ENCODE measurements at regions not wholly inside any gene's neighbourhood (a gene's known extent, or its start where the extent isn't known, plus 50 kb on each side); places are given as distances from the start of the nearest gene placed in this dataset.

- ATAC-seq (ENCODE audit: low read depth in 2 of 2), result no peak
- Histone ChIP-seq H3K27me3 (ENCODE audit: control insufficient read depth, insufficient read depth, low read length) (no peaks in the 10 kb centered on the region), H3K36me3 (ENCODE audit: control insufficient read depth, insufficient read depth, low read length) (no peaks in the 10 kb centered on the region), H3K27ac (ENCODE audit: insufficient read depth, low read length, poor library complexity, severe bottlenecking) (no peak overlapping the region), H3K4me1 (ENCODE audit: control insufficient read depth, insufficient read depth, low read length, poor library complexity, severe bottlenecking) (no peaks in the 10 kb centered on the region), H3K4me3 (ENCODE audit: low read depth, low read length) (no peak overlapping the region), H3K9me3 (ENCODE audit: control insufficient read depth in 2 of 2, low read length in 2 of 2) (no peaks in the 10 kb centered on the region)
- no peaks in the 10 kb centered on the region for H3K4me1 Mint-ChIP-seq
- H3K27ac Mint-ChIP-seq, result no peak overlapping the region
- H3K27me3 Mint-ChIP-seq, result peaks cover 15% of the 10 kb centered on the region
- DNase-seq, result no peak
- H3K9me3 Mint-ChIP-seq, result peaks cover 0 to 2% (median 0%) of the 10 kb centered on the region in 7 donors
- H3K4me3 Mint-ChIP-seq, result no peak overlapping the region
- no peaks in the 10 kb centered on the region for H3K36me3 Mint-ChIP-seq
Observed at GRCh38 chr9:135287627-135288026, 192.0 kb upstream of the PPP1R26 start.

DNA sequence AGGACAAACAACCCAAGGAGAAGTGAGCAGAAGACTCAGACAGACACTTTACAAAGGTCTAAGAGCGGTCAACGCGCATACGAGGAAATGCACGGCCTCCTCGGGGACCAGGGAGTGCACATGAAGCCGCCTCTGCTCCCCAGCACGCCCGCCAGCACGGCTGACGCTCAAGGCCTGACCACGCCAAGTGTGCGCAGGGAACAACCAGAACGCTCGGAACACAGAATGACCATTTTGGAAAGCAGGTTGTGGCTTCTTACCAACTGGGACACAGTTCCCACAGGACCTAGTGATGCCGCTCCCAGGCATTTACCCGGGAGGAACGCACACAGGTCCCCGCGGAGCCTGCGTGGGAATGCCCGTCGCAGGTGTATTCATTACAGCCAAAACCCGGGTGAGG, 191.5 kb upstream of the PPP1R26 start:
- H3K4me3 Mint-ChIP-seq, result no peak overlapping the region
- Histone ChIP-seq H3K9me3 (ENCODE audit: control insufficient read depth in 2 of 2, low read length in 2 of 2) (no peaks in the 10 kb centered on the region), H3K36me3 (ENCODE audit: control insufficient read depth, insufficient read depth, low read length) (no peaks in the 10 kb centered on the region), H3K27ac (ENCODE audit: insufficient read depth, low read length, poor library complexity, severe bottlenecking) (no peak overlapping the region), H3K27me3 (ENCODE audit: control insufficient read depth, insufficient read depth, low read length) (no peaks in the 10 kb centered on the region), H3K4me1 (ENCODE audit: control insufficient read depth, insufficient read depth, low read length, poor library complexity, severe bottlenecking) (no peaks in the 10 kb centered on the region), H3K4me3 (ENCODE audit: low read depth, low read length) (no peak overlapping the region)
- no peaks in the 10 kb centered on the region for H3K36me3 Mint-ChIP-seq
- H3K4me1 Mint-ChIP-seq, result no peaks in the 10 kb centered on the region
- H3K27ac Mint-ChIP-seq, result no peak overlapping the region
- DNase-seq, result no peak
- ATAC-seq (ENCODE audit: low read depth in 2 of 2), result no peak
- H3K27me3 Mint-ChIP-seq, result peaks cover 19% of the 10 kb centered on the region
- H3K9me3 Mint-ChIP-seq, result peaks cover 0 to 2% (median 0%) of the 10 kb centered on the region in 7 donors

DNA sequence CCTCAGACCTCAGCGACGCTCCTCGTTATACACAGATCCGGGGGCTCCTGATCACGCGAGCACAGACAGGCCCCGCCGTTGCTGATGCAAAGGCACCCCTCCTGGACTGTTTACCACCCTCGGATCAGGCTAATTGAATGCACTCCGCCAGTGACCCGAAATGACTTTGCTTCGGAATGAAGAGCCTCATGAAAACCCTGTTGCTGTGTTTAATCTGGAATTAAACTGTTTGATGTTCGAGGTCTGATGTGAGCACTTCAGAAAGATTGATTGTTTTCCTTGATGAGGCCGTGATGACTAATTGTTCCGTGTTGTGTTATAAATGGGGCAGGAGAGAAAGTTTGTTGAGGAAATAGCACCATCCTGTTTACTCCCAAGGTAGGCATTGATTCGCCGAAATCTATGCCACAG, 190.5 kb upstream of the PPP1R26 start:
- no peaks in the 10 kb centered on the region for H3K4me1 ChIP-seq (ENCODE audit: control insufficient read depth, insufficient read depth, low read length, poor library complexity, severe bottlenecking)
- ATAC-seq (ENCODE audit: low read depth in 2 of 2) (no peak), DNase-seq (no peak)
- H3K27ac Mint-ChIP-seq, result no peak overlapping the region
- H3K27me3 ChIP-seq (ENCODE audit: control insufficient read depth, insufficient read depth, low read length), result no peaks in the 10 kb centered on the region
- no peak overlapping the region for H3K4me3 ChIP-seq (ENCODE audit: low read depth, low read length)
- H3K36me3 Mint-ChIP-seq, result no peaks in the 10 kb centered on the region
- no peak overlapping the region for H3K4me3 Mint-ChIP-seq
- no peaks in the 10 kb centered on the region for H3K9me3 ChIP-seq (ENCODE audit: control insufficient read depth in 2 of 2, low read length in 2 of 2)
- peaks cover 19% of the 10 kb centered on the region for H3K27me3 Mint-ChIP-seq
- no peaks in the 10 kb centered on the region for H3K4me1 Mint-ChIP-seq
- H3K9me3 Mint-ChIP-seq, result peaks cover 0 to 2% (median 0%) of the 10 kb centered on the region in 7 donors
- no peaks in the 10 kb centered on the region for H3K36me3 ChIP-seq (ENCODE audit: control insufficient read depth, insufficient read depth, low read length)
- no peak overlapping the region for H3K27ac ChIP-seq (ENCODE audit: insufficient read depth, low read length, poor library complexity, severe bottlenecking)

DNA sequence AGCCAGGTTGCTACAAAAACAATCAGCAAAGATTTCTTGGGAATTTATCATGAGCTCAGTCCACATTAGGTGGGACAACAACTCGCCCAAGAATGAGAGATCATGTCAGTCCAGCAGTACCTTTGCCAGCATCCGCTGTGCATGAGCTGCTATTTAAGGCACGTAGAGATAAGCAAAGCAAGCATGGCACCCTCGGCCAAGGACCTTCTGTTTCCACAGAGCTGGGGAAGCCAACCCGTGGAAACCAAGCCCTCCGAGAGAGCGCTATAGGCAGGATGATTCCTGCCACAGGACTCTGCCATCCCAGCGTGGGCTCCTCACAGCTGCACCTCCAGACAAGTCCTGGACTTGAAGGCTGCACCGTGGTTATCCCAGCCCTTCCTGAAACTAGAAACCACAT, 189.5 kb upstream of the PPP1R26 start:
- H3K4me3 ChIP-seq (ENCODE audit: low read depth, low read length), result no peak overlapping the region
- H3K27me3 Mint-ChIP-seq, result peaks cover 19% of the 10 kb centered on the region
- no peaks in the 10 kb centered on the region for H3K36me3 Mint-ChIP-seq
- no peaks in the 10 kb centered on the region for H3K36me3 ChIP-seq (ENCODE audit: control insufficient read depth, insufficient read depth, low read length)
- ATAC-seq (ENCODE audit: low read depth in 2 of 2), result no peak
- H3K4me1 ChIP-seq (ENCODE audit: control insufficient read depth, insufficient read depth, low read length, poor library complexity, severe bottlenecking), result no peaks in the 10 kb centered on the region
- H3K4me3 Mint-ChIP-seq, result no peak overlapping the region
- H3K4me1 Mint-ChIP-seq, result no peaks in the 10 kb centered on the region
- peaks cover 0 to 2% (median 0%) of the 10 kb centered on the region in 7 donors for H3K9me3 Mint-ChIP-seq
- H3K27ac Mint-ChIP-seq, result no peak overlapping the region
- H3K27ac ChIP-seq (ENCODE audit: insufficient read depth, low read length, poor library complexity, severe bottlenecking), result no peak overlapping the region
- H3K9me3 ChIP-seq (ENCODE audit: control insufficient read depth in 2 of 2, low read length in 2 of 2), result no peaks in the 10 kb centered on the region
- DNase-seq, result no peak
- H3K27me3 ChIP-seq (ENCODE audit: control insufficient read depth, insufficient read depth, low read length), result no peaks in the 10 kb centered on the region

GRCh38 chr9:135290566-135290965, 189.0 kb upstream of the PPP1R26 start:
- no peak for DNase-seq
- no peaks in the 10 kb centered on the region for H3K36me3 Mint-ChIP-seq
- no peaks in the 10 kb centered on the region for H3K36me3 ChIP-seq (ENCODE audit: control insufficient read depth, insufficient read depth, low read length)
- no peaks in the 10 kb centered on the region for H3K4me1 Mint-ChIP-seq
- no peaks in the 10 kb centered on the region for H3K27me3 ChIP-seq (ENCODE audit: control insufficient read depth, insufficient read depth, low read length)
- no peaks in the 10 kb centered on the region for H3K4me1 ChIP-seq (ENCODE audit: control insufficient read depth, insufficient read depth, low read length, poor library complexity, severe bottlenecking)
- H3K27ac Mint-ChIP-seq, result no peak overlapping the region
- no peak for ATAC-seq (ENCODE audit: low read depth in 2 of 2)
- peaks cover 0 to 2% (median 0%) of the 10 kb centered on the region in 7 donors for H3K9me3 Mint-ChIP-seq
- no peak overlapping the region for H3K4me3 Mint-ChIP-seq
- no peak overlapping the region for H3K4me3 ChIP-seq (ENCODE audit: low read depth, low read length)
- no peak overlapping the region for H3K27ac ChIP-seq (ENCODE audit: insufficient read depth, low read length, poor library complexity, severe bottlenecking)
- H3K27me3 Mint-ChIP-seq, result peaks cover 19% of the 10 kb centered on the region
- no peaks in the 10 kb centered on the region for H3K9me3 ChIP-seq (ENCODE audit: control insufficient read depth in 2 of 2, low read length in 2 of 2)

- H3K4me1 ChIP-seq (ENCODE audit: control insufficient read depth, insufficient read depth, low read length, poor library complexity, severe bottlenecking), result no peaks in the 10 kb centered on the region
- no peak overlapping the region for H3K4me3 ChIP-seq (ENCODE audit: low read depth, low read length)
- DNase-seq (no peak), ATAC-seq (ENCODE audit: low read depth in 2 of 2) (no peak)
- no peaks in the 10 kb centered on the region for H3K27me3 ChIP-seq (ENCODE audit: control insufficient read depth, insufficient read depth, low read length)
- H3K4me1 Mint-ChIP-seq, result no peaks in the 10 kb centered on the region
- no peak overlapping the region for H3K27ac ChIP-seq (ENCODE audit: insufficient read depth, low read length, poor library complexity, severe bottlenecking)
- no peaks in the 10 kb centered on the region for H3K9me3 ChIP-seq (ENCODE audit: control insufficient read depth in 2 of 2, low read length in 2 of 2)
- H3K9me3 Mint-ChIP-seq, result peaks cover 0 to 2% (median 0%) of the 10 kb centered on the region in 7 donors
- H3K27me3 Mint-ChIP-seq, result peaks cover 19% of the 10 kb centered on the region
- no peak overlapping the region for H3K4me3 Mint-ChIP-seq
- no peaks in the 10 kb centered on the region for H3K36me3 Mint-ChIP-seq
- H3K27ac Mint-ChIP-seq, result no peak overlapping the region
- no peaks in the 10 kb centered on the region for H3K36me3 ChIP-seq (ENCODE audit: control insufficient read depth, insufficient read depth, low read length)
Observed at GRCh38 chr9:135291165-135291564, 188.4 kb upstream of the PPP1R26 start.

- Histone ChIP-seq H3K9me3 (ENCODE audit: control insufficient read depth in 2 of 2, low read length in 2 of 2) (no peaks in the 10 kb centered on the region), H3K4me1 (ENCODE audit: control insufficient read depth, insufficient read depth, low read length, poor library complexity, severe bottlenecking) (no peaks in the 10 kb centered on the region), H3K27ac (ENCODE audit: insufficient read depth, low read length, poor library complexity, severe bottlenecking) (no peak overlapping the region), H3K36me3 (ENCODE audit: control insufficient read depth, insufficient read depth, low read length) (no peaks in the 10 kb centered on the region), H3K4me3 (ENCODE audit: low read depth, low read length) (no peak overlapping the region), H3K27me3 (ENCODE audit: control insufficient read depth, insufficient read depth, low read length) (no peaks in the 10 kb centered on the region)
- ATAC-seq (ENCODE audit: low read depth in 2 of 2) (no peak), DNase-seq (no peak)
- Mint-ChIP-seq H3K4me3 (no peak overlapping the region), H3K27ac (no peak overlapping the region), H3K9me3 (no peaks in the 10 kb centered on the region), H3K4me1 (no peaks in the 10 kb centered on the region), H3K36me3 (no peaks in the 10 kb centered on the region), H3K27me3 (peaks cover 28% of the 10 kb centered on the region)
Observed at GRCh38 chr9:135294836-135295235, 184.7 kb upstream of the PPP1R26 start.

- Histone ChIP-seq H3K27ac (ENCODE audit: insufficient read depth, low read length, poor library complexity, severe bottlenecking) (no peak overlapping the region), H3K9me3 (ENCODE audit: control insufficient read depth in 2 of 2, low read length in 2 of 2) (no peaks in the 10 kb centered on the region), H3K36me3 (ENCODE audit: control insufficient read depth, insufficient read depth, low read length) (no peaks in the 10 kb centered on the region), H3K27me3 (ENCODE audit: control insufficient read depth, insufficient read depth, low read length) (no peaks in the 10 kb centered on the region), H3K4me3 (ENCODE audit: low read depth, low read length) (no peak overlapping the region), H3K4me1 (ENCODE audit: control insufficient read depth, insufficient read depth, low read length, poor library complexity, severe bottlenecking) (no peaks in the 10 kb centered on the region)
- Mint-ChIP-seq H3K4me1 (peaks cover 0 to 2% (median 0%) of the 10 kb centered on the region in 4 donors), H3K27me3 (peaks cover 32% of the 10 kb centered on the region), H3K4me3 (no peak overlapping the region), H3K9me3 (no peaks in the 10 kb centered on the region), H3K36me3 (no peaks in the 10 kb centered on the region), H3K27ac (no peak overlapping the region)
- no peak for DNase-seq
- no peak for ATAC-seq (ENCODE audit: low read depth in 2 of 2)
Observed at GRCh38 chr9:135295551-135296300, 183.9 kb upstream of the PPP1R26 start.
